ENCODE measurements at regions not wholly inside any gene's neighbourhood (a gene's known extent, or its start where the extent isn't known, plus 50 kb on each side); places are given as distances from the start of the nearest gene placed in this dataset.

DNA sequence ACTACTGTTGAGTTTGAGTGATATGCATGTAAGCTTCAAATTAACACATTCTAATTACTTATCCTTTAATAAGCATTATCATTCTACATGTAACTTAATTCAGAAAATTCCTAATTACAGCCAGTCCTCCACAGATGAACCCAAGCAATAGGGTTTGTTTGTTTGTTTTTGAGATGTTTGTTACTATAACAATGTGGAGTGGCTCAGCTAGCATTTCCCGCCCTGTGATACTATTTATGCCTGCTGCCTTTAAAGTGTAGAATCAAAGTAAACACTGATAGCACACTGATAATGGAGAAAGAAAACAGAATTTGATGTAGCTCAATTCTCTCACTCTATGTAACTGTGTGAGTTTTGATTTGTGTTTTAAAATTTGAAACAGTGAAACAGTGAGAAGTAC, 105.1 kb upstream of the IGF1R start:
- Histone ChIP-seq H3K36me3 (ENCODE audit: low read depth) (no peaks in the 10 kb centered on the region), H3K9me3 (ENCODE audit: severe bottlenecking) (no peaks in the 10 kb centered on the region), H3K4me3 (ENCODE audit: severe bottlenecking) (no peak overlapping the region), H3K27ac (ENCODE audit: poor library complexity, severe bottlenecking) (no peak overlapping the region), H3K4me1 (ENCODE audit: insufficient read depth, poor library complexity, severe bottlenecking) (no peaks in the 10 kb centered on the region), H3K27me3 (ENCODE audit: insufficient read depth, poor library complexity, severe bottlenecking) (peaks cover 6% of the 10 kb centered on the region)
- TF ChIP-seq, protein P1, sequence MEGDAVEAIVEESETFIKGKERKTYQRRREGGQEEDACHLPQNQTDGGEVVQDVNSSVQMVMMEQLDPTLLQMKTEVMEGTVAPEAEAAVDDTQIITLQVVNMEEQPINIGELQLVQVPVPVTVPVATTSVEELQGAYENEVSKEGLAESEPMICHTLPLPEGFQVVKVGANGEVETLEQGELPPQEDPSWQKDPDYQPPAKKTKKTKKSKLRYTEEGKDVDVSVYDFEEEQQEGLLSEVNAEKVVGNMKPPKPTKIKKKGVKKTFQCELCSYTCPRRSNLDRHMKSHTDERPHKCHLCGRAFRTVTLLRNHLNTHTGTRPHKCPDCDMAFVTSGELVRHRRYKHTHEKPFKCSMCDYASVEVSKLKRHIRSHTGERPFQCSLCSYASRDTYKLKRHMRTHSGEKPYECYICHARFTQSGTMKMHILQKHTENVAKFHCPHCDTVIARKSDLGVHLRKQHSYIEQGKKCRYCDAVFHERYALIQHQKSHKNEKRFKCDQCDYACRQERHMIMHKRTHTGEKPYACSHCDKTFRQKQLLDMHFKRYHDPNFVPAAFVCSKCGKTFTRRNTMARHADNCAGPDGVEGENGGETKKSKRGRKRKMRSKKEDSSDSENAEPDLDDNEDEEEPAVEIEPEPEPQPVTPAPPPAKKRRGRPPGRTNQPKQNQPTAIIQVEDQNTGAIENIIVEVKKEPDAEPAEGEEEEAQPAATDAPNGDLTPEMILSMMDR (IDR thresholded peaks at IDR 0.05; ENCODE audit: poor library complexity, severe bottlenecking), result no peak
- no peak for ATAC-seq (ENCODE audit: low read depth)
- no peak for DNase-seq (ENCODE audit: low spot score)

DNA sequence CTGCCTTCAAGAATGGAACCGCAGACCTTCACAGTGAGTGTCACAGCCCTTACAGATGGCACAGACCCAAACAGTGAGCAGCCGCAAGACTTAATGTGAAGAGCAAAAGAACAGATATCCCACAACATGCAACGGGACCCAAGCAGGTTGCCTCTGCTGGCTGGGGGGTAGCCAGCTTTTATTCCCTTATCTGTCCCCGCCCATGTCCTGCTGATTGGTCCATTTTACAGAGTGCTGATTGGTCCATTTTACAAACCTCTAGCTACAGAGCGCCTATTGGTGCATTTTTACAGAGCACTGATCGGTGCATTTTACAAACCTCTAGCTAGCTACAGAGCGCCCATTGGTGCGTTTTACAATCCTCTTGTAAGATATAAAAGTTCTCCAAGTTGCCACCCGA, 102.0 kb upstream of the IGF1R start:
- DNase-seq (ENCODE audit: low spot score) (no peak), ATAC-seq (ENCODE audit: low read depth) (no peak)
- no peaks in the 10 kb centered on the region for H3K9me3 ChIP-seq (ENCODE audit: severe bottlenecking)
- H3K27ac ChIP-seq (ENCODE audit: poor library complexity, severe bottlenecking), result no peak overlapping the region
- H3K27me3 ChIP-seq (ENCODE audit: insufficient read depth, poor library complexity, severe bottlenecking), result no peaks in the 10 kb centered on the region
- TF ChIP-seq, protein P1 (IDR thresholded peaks at IDR 0.05; ENCODE audit: poor library complexity, severe bottlenecking), result no peak
- H3K4me1 ChIP-seq (ENCODE audit: insufficient read depth, poor library complexity, severe bottlenecking), result peaks cover 5% of the 10 kb centered on the region
- H3K4me3 ChIP-seq (ENCODE audit: severe bottlenecking), result no peak overlapping the region
- H3K36me3 ChIP-seq (ENCODE audit: low read depth), result no peaks in the 10 kb centered on the region

DNA sequence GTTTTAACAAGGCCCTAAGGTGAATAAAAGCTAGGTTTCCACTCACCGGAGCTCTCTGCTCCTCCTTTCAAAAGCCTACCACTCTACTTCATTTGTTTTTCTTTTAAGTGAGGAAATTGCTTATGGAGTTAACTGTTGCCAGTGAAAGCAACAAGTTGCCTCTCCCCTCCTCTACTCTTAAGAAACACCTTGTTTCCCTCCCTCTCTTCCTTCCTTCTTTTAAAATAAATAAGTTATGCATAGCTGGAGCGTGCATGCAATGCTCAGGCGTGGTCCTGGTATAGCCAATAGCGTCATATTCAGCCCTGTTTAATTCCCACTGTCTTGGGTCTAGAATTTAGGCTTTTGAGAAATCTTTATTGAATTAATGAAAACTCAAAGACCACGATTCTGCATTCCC, 101.1 kb upstream of the IGF1R start:
- no peaks in the 10 kb centered on the region for H3K36me3 ChIP-seq (ENCODE audit: low read depth)
- no peak overlapping the region for H3K27ac ChIP-seq (ENCODE audit: poor library complexity, severe bottlenecking)
- no peaks in the 10 kb centered on the region for H3K9me3 ChIP-seq (ENCODE audit: severe bottlenecking)
- no peak for DNase-seq (ENCODE audit: low spot score)
- H3K4me1 ChIP-seq (ENCODE audit: insufficient read depth, poor library complexity, severe bottlenecking), result peaks cover 5% of the 10 kb centered on the region
- no peaks in the 10 kb centered on the region for H3K27me3 ChIP-seq (ENCODE audit: insufficient read depth, poor library complexity, severe bottlenecking)
- TF ChIP-seq, protein P1 (IDR thresholded peaks at IDR 0.05; ENCODE audit: poor library complexity, severe bottlenecking), result no peak
- no peak overlapping the region for H3K4me3 ChIP-seq (ENCODE audit: severe bottlenecking)
- no peak for ATAC-seq (ENCODE audit: low read depth)

DNA sequence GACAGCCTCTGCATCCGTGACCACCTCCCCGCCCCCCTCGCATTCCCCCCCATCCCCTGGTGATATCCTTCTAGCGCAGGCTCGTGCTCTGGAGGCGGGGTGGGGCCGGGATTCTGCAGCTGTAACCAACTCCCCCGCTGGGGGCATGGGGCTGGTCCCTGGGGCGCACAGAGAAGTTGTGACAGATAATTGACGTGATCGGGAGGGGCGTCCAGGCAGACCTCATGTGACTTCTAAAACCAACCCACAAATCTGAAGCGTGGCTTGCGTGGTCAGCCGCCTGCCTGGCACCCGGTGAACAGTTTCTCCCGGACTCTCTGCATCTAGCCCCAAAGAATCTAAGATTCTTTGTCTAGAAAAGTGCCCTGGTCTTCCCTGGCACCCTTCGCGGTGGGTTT, 100.6 kb upstream of the IGF1R start:
- Histone ChIP-seq H3K27ac (ENCODE audit: poor library complexity, severe bottlenecking) (no peak overlapping the region), H3K9me3 (ENCODE audit: severe bottlenecking) (no peaks in the 10 kb centered on the region), H3K36me3 (ENCODE audit: low read depth) (no peaks in the 10 kb centered on the region), H3K4me1 (ENCODE audit: insufficient read depth, poor library complexity, severe bottlenecking) (peaks cover 5% of the 10 kb centered on the region), H3K27me3 (ENCODE audit: insufficient read depth, poor library complexity, severe bottlenecking) (no peaks in the 10 kb centered on the region), H3K4me3 (ENCODE audit: severe bottlenecking) (peak overlapping the region; percentile 41)
- TF ChIP-seq, protein P1 (IDR thresholded peaks at IDR 0.05; ENCODE audit: poor library complexity, severe bottlenecking), result no peak
- ATAC-seq (ENCODE audit: low read depth) (peak; percentile 4), DNase-seq (ENCODE audit: low spot score) (no peak)

DNA sequence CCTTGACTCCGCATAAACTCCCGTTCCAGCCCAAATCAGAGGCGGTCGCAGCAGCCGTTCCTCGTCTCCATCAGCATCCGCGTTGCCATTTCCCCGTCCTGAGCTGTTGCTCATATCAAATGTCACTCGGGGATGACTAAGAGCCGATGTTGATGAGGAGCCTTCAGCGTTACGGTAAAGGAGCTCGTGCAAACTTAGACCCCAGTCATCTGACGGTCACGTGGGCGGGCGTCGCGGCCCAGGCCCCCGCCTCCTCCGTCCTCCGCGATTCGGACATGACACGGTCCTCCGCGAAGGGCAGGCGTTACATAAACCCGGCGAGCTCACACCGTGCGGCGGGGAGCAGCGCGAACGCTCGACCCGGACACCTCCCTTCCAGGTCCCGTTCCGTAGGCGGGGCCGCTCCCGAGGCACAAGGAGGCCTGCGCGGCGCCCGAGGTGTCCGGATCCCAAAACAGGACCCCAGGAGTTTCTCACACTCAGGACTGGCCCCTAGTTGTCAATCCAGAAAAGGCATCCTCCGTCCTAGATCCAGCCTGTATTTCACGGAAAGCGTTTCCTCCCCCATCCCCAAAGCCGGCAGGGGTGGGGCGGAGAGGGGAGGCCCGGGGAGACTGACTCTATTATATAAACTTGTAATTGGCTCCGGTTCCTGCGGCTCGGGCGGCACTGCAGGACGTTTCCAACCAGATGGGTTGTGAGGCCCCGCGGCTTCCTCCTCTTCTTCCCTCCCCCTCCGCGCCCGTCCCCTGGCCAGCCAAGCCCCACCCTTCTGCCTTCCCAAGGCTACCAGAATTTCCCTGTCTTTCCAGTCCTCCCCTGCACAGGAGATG, 100.0 kb upstream of the IGF1R start:
- peak overlapping the region; percentile 20 for H3K27ac ChIP-seq (ENCODE audit: poor library complexity, severe bottlenecking)
- H3K4me1 ChIP-seq (ENCODE audit: insufficient read depth, poor library complexity, severe bottlenecking), result peaks cover 5% of the 10 kb centered on the region
- TF ChIP-seq, protein P1 (IDR thresholded peaks at IDR 0.05; ENCODE audit: poor library complexity, severe bottlenecking), result peak; percentile 50
- peak overlapping the region; percentile 41 for H3K4me3 ChIP-seq (ENCODE audit: severe bottlenecking)
- ATAC-seq (ENCODE audit: low read depth), result peak; percentile 76
- H3K36me3 ChIP-seq (ENCODE audit: low read depth), result no peaks in the 10 kb centered on the region
- no peaks in the 10 kb centered on the region for H3K9me3 ChIP-seq (ENCODE audit: severe bottlenecking)
- DNase-seq (ENCODE audit: low spot score), result peak; percentile 84
- H3K27me3 ChIP-seq (ENCODE audit: insufficient read depth, poor library complexity, severe bottlenecking), result no peaks in the 10 kb centered on the region
